Right forelimb (tissue), 1 donor: ENCODE measurements at regions not wholly inside any gene's neighbourhood (a gene's known extent, or its start where the extent isn't known, plus 50 kb on each side); places are given as distances from the start of the nearest gene placed in this dataset.
A peak's percentile ranks its signal among the peaks of the same experiment; 100 is the strongest.

Source experiments
- DNase-seq: peaks from one replicate; pipeline ENCODE4 v3.0.0-alpha.2; 2018

GRCh38 chr3:152157337-152157736 is 111.4 kb upstream of the MBNL1 start:
- DNase-seq: no peak

- DNase-seq: no peak
Measured at GRCh38 chr3:152159328-152159727, 109.4 kb upstream of the MBNL1 start.

GRCh38 chr3:152160350-152161011 is 108.2 kb upstream of the MBNL1 start:
- DNase-seq: no peak

- no peak for DNase-seq
Measured at GRCh38 chr3:152172460-152172859, 96.3 kb upstream of the MBNL1 start.

GRCh38 chr3:152173627-152174026 is 95.1 kb upstream of the MBNL1 start:
- DNase-seq: no peak

GRCh38 chr3:152174876-152175527 is 93.7 kb upstream of the MBNL1 start:
- DNase-seq: no peak

GRCh38 chr3:152175528-152175889 is 93.2 kb upstream of the MBNL1 start:
- DNase-seq: no peak

- no peak for DNase-seq
Measured at GRCh38 chr3:152176241-152176640, 92.5 kb upstream of the MBNL1 start.

GRCh38 chr3:152176998-152177397 is 91.7 kb upstream of the MBNL1 start:
- DNase-seq: no peak

GRCh38 chr3:152177757-152178156 is 91.0 kb upstream of the MBNL1 start:
- DNase-seq: no peak

- DNase-seq: peak; percentile 48
Measured at GRCh38 chr3:152183473-152183872, 85.3 kb upstream of the MBNL1 start.

GRCh38 chr3:152184971-152185686 is 83.6 kb upstream of the MBNL1 start:
- no peak for DNase-seq

GRCh38 chr3:152185891-152186630 is 82.7 kb upstream of the MBNL1 start:
- no peak for DNase-seq

GRCh38 chr3:152190636-152191183 is 78.0 kb upstream of the MBNL1 start:
- no peak for DNase-seq

GRCh38 chr3:152192050-152192449 is 76.7 kb upstream of the MBNL1 start:
- DNase-seq: no peak

GRCh38 chr3:152192936-152193672 is 75.6 kb upstream of the MBNL1 start:
- DNase-seq: no peak

GRCh38 chr3:152193673-152194267 is 75.0 kb upstream of the MBNL1 start:
- no peak for DNase-seq

GRCh38 chr3:152195206-152195605 is 73.5 kb upstream of the MBNL1 start:
- DNase-seq: no peak

- no peak for DNase-seq
Measured at GRCh38 chr3:152196782-152197181, 71.9 kb upstream of the MBNL1 start.

GRCh38 chr3:152197451-152197850 is 71.3 kb upstream of the MBNL1 start:
- DNase-seq: no peak

GRCh38 chr3:152197937-152198336 is 70.8 kb upstream of the MBNL1 start:
- DNase-seq: no peak

GRCh38 chr3:152198665-152199064 is 70.1 kb upstream of the MBNL1 start:
- no peak for DNase-seq
